ENCODE measurements at regions not wholly inside any gene's neighbourhood (a gene's known extent, or its start where the extent isn't known, plus 50 kb on each side); places are given as distances from the start of the nearest gene placed in this dataset.

DNA sequence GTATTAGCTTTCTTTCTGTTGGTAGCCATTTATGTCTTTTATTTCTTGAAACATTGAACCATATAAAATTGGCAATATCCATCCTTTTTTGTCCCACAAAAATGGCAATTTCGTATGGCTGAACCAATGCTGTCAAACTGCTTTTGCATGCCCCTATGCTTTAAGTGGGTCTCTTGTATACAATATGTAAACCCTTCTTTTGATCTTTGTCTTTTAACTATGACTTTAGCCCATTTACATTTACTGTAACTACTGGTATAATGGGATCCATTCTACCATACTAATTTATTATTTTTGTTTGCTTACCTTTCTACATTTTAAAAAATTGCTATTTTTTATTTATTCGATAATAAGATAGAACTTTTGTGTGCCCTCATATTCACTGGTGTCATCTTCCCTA lies 93.4 kb downstream of the TENT4A start:
- H3K4me1 ChIP-seq (ENCODE audit: control insufficient read depth in 3 of 3, insufficient read depth in 3 of 3, low read length in 3 of 3), result no peaks in the 10 kb centered on the region
- H3K27ac ChIP-seq (ENCODE audit: low read depth, low read length), result no peak overlapping the region
- no peaks in the 10 kb centered on the region for H3K36me3 ChIP-seq (ENCODE audit: control insufficient read depth in 3 of 3, insufficient read depth in 3 of 3, low read length in 3 of 3)
- no peak overlapping the region for H3K4me3 ChIP-seq (ENCODE audit: low read length in 3 of 3)
- peaks cover 0 to 2% (median 0%) of the 10 kb centered on the region in 3 donors for H3K9me3 ChIP-seq (ENCODE audit: control insufficient read depth in 3 of 3, low read length in 3 of 3)
- H3K27me3 ChIP-seq (ENCODE audit: control insufficient read depth in 3 of 3, insufficient read depth in 3 of 3, low read length in 3 of 3), result no peaks in the 10 kb centered on the region
- no peak overlapping the region for H3K9ac ChIP-seq (ENCODE audit: low read depth in 1 of 3, low read length in 3 of 3)

DNA sequence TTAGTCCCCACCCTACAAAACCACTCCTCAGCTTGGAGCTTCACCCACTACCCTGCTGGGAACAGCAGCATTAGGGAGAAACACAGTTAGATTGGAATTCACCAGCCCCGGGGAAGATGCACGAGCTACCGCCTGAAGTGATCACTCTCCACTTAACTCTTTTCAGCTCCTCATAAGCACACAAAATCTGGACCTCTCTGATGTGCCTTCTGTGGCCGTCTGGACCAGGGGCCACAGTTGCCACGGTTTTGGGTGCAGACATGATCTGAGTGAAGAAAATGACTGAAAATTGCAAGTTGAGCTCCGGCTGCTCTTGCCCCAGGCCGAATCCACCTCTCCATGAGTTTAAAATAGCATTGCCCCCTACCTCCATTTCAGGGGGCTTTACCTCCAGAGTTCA lies 95.2 kb downstream of the TENT4A start:
- no peaks in the 10 kb centered on the region for H3K27me3 ChIP-seq (ENCODE audit: control insufficient read depth in 3 of 3, insufficient read depth in 3 of 3, low read length in 3 of 3)
- H3K36me3 ChIP-seq (ENCODE audit: control insufficient read depth in 3 of 3, insufficient read depth in 3 of 3, low read length in 3 of 3), result no peaks in the 10 kb centered on the region
- H3K9me3 ChIP-seq (ENCODE audit: control insufficient read depth in 3 of 3, low read length in 3 of 3), result peaks cover 0 to 2% (median 0%) of the 10 kb centered on the region in 3 donors

DNA sequence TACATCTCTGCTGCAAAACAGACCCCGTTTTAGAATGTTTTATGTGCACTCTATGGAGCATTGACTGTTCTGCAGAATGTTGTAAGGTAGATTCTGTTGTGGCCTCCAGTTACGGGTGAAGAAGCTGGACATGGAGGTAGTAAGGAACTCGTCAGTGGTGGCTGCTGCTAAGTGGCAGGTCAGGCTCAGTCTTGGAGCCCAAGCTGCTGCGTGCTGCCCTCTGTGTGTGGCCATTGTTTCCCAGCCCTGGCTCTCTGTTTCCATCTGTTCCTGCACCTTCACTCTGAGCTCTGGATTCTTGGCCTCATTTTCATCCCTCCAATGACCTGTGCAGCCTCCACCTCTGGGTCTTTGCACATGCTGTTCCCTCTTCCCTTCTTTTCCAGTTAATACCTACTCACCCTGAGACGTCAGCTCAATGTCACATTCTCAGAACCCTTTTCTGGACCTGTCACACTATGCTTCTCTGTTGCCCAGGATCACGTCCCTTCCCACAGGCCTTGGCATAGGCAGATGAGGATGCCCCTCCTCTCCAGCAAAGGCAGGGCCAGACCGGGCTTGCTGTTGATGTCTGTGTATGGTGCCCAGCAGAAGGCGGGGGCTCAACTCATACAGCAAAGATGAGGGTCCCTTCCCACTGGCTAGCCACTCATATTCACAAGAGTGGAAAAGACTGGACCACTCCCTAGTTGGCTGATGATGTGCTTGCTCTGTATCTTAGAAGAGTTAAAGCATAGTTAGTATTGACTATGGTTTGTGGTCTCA lies 97.6 kb downstream of the TENT4A start:
- H3K27me3 ChIP-seq (ENCODE audit: control insufficient read depth in 3 of 3, insufficient read depth in 3 of 3, low read length in 3 of 3), result no peaks in the 10 kb centered on the region
- H3K4me1 ChIP-seq (ENCODE audit: control insufficient read depth in 3 of 3, insufficient read depth in 3 of 3, low read length in 3 of 3), result peaks cover 0 to 5% (median 3%) of the 10 kb centered on the region in 3 donors
- H3K9me3 ChIP-seq (ENCODE audit: control insufficient read depth in 3 of 3, low read length in 3 of 3), result peaks cover 0 to under 1% (median 0%) of the 10 kb centered on the region in 3 donors
- no peak overlapping the region for H3K27ac ChIP-seq (ENCODE audit: low read depth, low read length)
- H3K9ac ChIP-seq (ENCODE audit: low read depth in 1 of 3, low read length in 3 of 3), result no peak overlapping the region
- H3K4me3 ChIP-seq (ENCODE audit: low read length in 3 of 3), result no peak overlapping the region
- no peaks in the 10 kb centered on the region for H3K36me3 ChIP-seq (ENCODE audit: control insufficient read depth in 3 of 3, insufficient read depth in 3 of 3, low read length in 3 of 3)

More for the DNA sequence above, 95.2 kb downstream of the TENT4A start:
- Histone ChIP-seq H3K27ac (ENCODE audit: low read depth, low read length) (no peak overlapping the region), H3K9ac (ENCODE audit: low read depth in 1 of 3, low read length in 3 of 3) (no peak overlapping the region), H3K4me1 (ENCODE audit: control insufficient read depth in 3 of 3, insufficient read depth in 3 of 3, low read length in 3 of 3) (peaks cover 0 to 5% (median 3%) of the 10 kb centered on the region in 3 donors), H3K4me3 (ENCODE audit: low read length in 3 of 3) (no peak overlapping the region)

DNA sequence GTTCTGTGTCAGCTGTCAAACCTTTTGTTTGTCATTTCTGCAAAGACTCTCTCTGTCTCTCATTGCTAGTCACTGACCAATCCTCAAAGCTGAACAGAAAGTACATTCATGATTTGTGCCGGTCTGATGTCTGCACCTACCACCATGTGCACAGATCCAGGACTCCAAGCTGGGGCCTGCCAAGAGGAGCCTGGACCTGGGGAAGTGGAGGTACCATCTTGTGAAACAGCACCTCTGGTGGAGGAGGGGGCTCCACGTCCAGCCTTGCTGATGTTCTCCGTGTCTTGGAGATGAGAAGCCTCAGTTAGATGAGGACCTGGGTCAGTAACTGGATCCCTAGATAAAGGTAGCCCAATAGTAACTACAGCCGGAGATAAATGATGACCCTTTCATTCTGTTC lies 98.9 kb downstream of the TENT4A start:
- Histone ChIP-seq H3K9ac (ENCODE audit: low read depth in 1 of 3, low read length in 3 of 3) (no peak overlapping the region), H3K27me3 (ENCODE audit: control insufficient read depth in 3 of 3, insufficient read depth in 3 of 3, low read length in 3 of 3) (no peaks in the 10 kb centered on the region), H3K4me1 (ENCODE audit: control insufficient read depth in 3 of 3, insufficient read depth in 3 of 3, low read length in 3 of 3) (peaks cover 0 to 5% (median 3%) of the 10 kb centered on the region in 3 donors), H3K4me3 (ENCODE audit: low read length in 3 of 3) (no peak overlapping the region), H3K9me3 (ENCODE audit: control insufficient read depth in 3 of 3, low read length in 3 of 3) (no peaks in the 10 kb centered on the region), H3K27ac (ENCODE audit: low read depth, low read length) (no peak overlapping the region), H3K36me3 (ENCODE audit: control insufficient read depth in 3 of 3, insufficient read depth in 3 of 3, low read length in 3 of 3) (no peaks in the 10 kb centered on the region)

DNA sequence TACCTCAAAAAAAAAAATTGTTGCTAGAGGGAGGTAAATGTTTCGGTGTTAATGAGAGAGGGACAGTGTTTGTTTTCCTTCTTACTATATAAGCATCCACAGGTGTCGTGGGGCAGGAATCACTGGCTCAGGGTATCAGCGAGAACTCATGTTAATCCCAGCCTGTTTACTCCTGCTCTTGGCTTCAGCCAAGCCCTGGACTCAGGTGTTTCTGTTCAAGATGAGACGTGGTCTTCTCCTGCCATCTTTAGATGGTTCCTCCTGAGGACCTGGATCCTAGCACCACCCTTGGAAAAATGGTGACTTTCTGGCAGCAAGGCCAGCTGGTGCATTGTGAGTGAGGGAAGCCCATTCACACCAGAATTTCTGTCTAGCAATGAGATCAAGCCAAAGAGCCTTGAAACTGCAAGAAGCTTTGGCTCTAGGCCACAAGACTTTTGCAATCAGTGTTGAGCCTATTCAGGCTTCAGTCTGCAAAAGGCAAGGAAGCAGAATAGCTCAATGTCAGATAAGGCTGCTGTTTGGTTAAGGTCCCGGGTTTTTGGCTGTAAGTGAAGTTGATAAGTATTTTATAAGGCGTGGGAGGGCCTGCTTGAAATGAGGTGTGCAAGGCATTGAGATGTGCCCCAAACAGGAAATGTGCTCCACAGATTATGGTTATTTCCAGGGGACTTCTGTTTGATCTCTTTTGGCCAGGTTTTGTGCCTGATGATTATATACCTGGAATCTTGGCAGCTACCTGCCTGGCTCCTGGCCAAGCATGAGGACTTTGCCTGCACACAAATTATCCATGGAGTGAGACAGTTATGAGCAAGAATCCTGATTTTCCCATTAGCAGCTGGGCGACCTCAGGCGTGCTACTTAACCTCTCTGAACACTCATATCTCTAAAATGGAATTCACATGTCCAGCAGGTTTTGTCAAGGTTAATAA lies 99.8 kb downstream of the TENT4A start:
- H3K9me3 ChIP-seq (ENCODE audit: control insufficient read depth in 3 of 3, low read length in 3 of 3), result no peaks in the 10 kb centered on the region
- no peaks in the 10 kb centered on the region for H3K36me3 ChIP-seq (ENCODE audit: control insufficient read depth in 3 of 3, insufficient read depth in 3 of 3, low read length in 3 of 3)
- peaks cover 0 to 5% (median 3%) of the 10 kb centered on the region in 3 donors for H3K4me1 ChIP-seq (ENCODE audit: control insufficient read depth in 3 of 3, insufficient read depth in 3 of 3, low read length in 3 of 3)
- no peak overlapping the region for H3K4me3 ChIP-seq (ENCODE audit: low read length in 3 of 3)
- H3K9ac ChIP-seq (ENCODE audit: low read depth in 1 of 3, low read length in 3 of 3), result no peak overlapping the region
- H3K27ac ChIP-seq (ENCODE audit: low read depth, low read length), result no peak overlapping the region
- no peaks in the 10 kb centered on the region for H3K27me3 ChIP-seq (ENCODE audit: control insufficient read depth in 3 of 3, insufficient read depth in 3 of 3, low read length in 3 of 3)

DNA sequence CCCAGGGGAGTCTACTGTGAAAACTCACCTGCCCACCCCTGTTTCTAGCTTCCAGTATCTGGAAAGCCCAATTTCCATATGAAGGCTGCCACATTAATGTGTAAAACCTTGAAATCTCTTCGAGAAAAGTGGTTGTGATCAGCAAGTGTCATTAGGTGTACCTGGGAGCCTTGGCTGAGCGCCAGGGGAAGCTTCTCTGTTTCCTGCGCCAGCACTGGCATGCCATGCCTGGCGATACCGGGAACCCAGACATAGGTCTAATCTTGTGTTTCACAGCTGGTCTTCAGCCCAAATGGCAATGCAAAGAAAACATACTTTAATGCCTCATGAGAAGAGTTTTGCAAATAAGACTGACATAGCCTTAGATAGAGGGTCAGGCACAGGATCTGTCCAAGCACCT lies 101.6 kb downstream of the TENT4A start:
- Histone ChIP-seq H3K27me3 (ENCODE audit: control insufficient read depth in 3 of 3, insufficient read depth in 3 of 3, low read length in 3 of 3) (peaks cover 0 to 3% (median 2%) of the 10 kb centered on the region in 3 donors), H3K4me1 (ENCODE audit: control insufficient read depth in 3 of 3, insufficient read depth in 3 of 3, low read length in 3 of 3) (peaks cover 0 to 5% (median 3%) of the 10 kb centered on the region in 3 donors), H3K9ac (ENCODE audit: low read depth in 1 of 3, low read length in 3 of 3) (no peak overlapping the region), H3K27ac (ENCODE audit: low read depth, low read length) (no peak overlapping the region), H3K9me3 (ENCODE audit: control insufficient read depth in 3 of 3, low read length in 3 of 3) (no peaks in the 10 kb centered on the region), H3K4me3 (ENCODE audit: low read length in 3 of 3) (no peak overlapping the region), H3K36me3 (ENCODE audit: control insufficient read depth in 3 of 3, insufficient read depth in 3 of 3, low read length in 3 of 3) (no peaks in the 10 kb centered on the region)

DNA sequence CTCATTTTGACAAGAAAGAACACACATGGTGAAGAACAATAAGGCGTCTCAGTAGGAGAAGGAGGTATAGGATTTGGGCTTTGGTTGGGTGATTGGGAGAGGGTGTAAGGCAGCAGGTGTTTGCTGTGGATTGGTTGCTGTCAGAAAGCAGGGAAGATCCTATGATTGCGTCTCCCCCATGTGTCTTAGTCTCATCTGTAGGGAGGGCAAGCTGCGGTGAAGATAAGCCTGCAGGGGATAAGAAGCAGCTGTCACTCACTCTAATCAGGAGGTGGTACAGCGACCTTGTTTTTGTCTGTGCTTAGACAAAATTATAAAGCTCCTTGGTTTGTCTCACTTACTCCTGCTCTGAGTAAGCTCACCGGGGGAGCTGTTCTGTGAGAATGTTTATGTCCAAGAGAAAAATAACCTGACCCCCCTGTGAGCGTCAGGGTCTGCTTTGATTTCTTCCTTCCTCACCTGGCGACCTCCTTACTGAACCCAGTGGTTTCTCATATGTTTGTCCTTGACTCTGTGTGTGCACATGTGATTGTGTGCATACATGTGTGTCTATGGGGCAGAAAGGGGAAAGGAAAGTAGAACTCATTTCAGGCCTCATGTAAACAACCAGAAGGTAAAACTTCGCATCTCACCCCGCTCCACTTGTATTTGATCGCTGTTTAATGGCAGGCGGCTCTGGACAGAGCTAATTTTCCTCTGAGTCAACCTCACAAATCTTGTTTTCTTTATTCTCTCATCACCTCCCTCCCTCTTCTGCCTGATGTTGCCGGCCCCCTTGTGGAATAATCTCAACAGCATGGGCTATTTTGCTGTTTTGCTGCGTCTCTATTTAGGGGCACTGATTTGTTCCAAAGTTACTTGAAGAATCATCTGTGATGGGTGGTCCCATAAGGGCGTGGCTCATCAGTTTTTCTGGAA lies 105.6 kb downstream of the TENT4A start:
- Histone ChIP-seq H3K36me3 (ENCODE audit: control insufficient read depth in 3 of 3, insufficient read depth in 3 of 3, low read length in 3 of 3) (no peaks in the 10 kb centered on the region), H3K9me3 (ENCODE audit: control insufficient read depth in 3 of 3, low read length in 3 of 3) (peaks cover 3 to 9% (median 4%) of the 10 kb centered on the region in 3 donors), H3K27ac (ENCODE audit: low read depth, low read length) (no peak overlapping the region), H3K4me1 (ENCODE audit: control insufficient read depth in 3 of 3, insufficient read depth in 3 of 3, low read length in 3 of 3) (no peaks in the 10 kb centered on the region), H3K9ac (ENCODE audit: low read depth in 1 of 3, low read length in 3 of 3) (no peak overlapping the region), H3K27me3 (ENCODE audit: control insufficient read depth in 3 of 3, insufficient read depth in 3 of 3, low read length in 3 of 3) (peaks cover 0 to 3% (median 2%) of the 10 kb centered on the region in 3 donors), H3K4me3 (ENCODE audit: low read length in 3 of 3) (no peak overlapping the region)

DNA sequence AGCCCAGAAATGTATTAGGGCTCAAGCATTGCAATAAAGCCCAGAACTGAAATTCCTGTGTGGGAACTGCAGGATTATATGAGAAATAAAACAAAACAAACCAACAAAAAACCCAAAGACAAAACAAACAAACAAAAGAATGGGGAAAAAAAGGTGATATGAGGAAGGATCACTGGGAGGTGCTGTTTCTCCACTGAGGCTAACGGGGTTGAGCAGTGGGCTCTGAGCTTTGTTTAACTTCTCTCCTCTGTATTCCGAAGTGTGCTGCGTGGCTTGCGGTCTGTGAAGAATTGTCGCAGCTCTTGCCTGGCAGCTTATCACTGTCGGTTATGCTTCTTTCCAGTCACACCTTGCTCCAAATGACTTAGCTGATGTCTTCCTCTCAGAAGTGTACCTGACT lies 106.3 kb downstream of the TENT4A start:
- Histone ChIP-seq H3K36me3 (ENCODE audit: control insufficient read depth in 3 of 3, insufficient read depth in 3 of 3, low read length in 3 of 3) (no peaks in the 10 kb centered on the region), H3K4me3 (ENCODE audit: low read length in 3 of 3) (no peak overlapping the region), H3K4me1 (ENCODE audit: control insufficient read depth in 3 of 3, insufficient read depth in 3 of 3, low read length in 3 of 3) (no peaks in the 10 kb centered on the region), H3K9me3 (ENCODE audit: control insufficient read depth in 3 of 3, low read length in 3 of 3) (peaks cover 3 to 9% (median 4%) of the 10 kb centered on the region in 3 donors), H3K27ac (ENCODE audit: low read depth, low read length) (no peak overlapping the region), H3K9ac (ENCODE audit: low read depth in 1 of 3, low read length in 3 of 3) (no peak overlapping the region), H3K27me3 (ENCODE audit: control insufficient read depth in 3 of 3, insufficient read depth in 3 of 3, low read length in 3 of 3) (peaks cover 0 to 3% (median 2%) of the 10 kb centered on the region in 3 donors)

DNA sequence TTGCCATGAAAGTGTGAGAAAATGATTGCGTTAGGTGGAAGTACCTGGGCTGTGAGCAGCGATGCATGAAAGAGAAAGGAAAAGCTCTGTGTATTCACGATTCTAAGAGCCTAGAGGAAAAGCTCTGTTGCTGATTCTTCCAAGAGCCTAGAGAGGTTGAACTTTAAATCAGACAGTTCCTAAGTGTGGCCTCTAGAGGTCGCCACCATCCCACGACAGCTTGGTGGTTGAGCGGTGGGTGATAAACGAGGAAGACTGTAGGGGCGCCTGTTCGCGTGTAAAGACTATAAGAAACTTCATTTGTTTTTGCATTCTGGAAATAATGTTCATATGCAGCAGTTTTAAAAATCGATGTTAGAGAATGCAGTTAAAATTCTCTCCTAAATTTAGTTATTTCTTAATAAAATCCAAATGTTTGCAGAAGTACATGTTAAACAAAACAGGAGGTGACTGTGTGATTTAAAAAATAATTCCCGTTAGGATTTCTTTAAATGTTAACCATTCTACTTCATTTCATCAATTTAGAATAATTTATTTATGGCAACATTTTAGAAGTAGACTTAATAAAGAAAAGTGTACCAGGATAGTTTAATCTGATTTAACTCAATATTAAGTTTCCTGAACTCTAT lies 107.7 kb downstream of the TENT4A start:
- Histone ChIP-seq H3K9me3 (ENCODE audit: control insufficient read depth in 3 of 3, low read length in 3 of 3) (peaks cover 3 to 9% (median 4%) of the 10 kb centered on the region in 3 donors), H3K36me3 (ENCODE audit: control insufficient read depth in 3 of 3, insufficient read depth in 3 of 3, low read length in 3 of 3) (no peaks in the 10 kb centered on the region), H3K9ac (ENCODE audit: low read depth in 1 of 3, low read length in 3 of 3) (no peak overlapping the region), H3K4me3 (ENCODE audit: low read length in 3 of 3) (no peak overlapping the region), H3K27ac (ENCODE audit: low read depth, low read length) (no peak overlapping the region), H3K27me3 (ENCODE audit: control insufficient read depth in 3 of 3, insufficient read depth in 3 of 3, low read length in 3 of 3) (peaks cover 0 to 3% (median 2%) of the 10 kb centered on the region in 3 donors), H3K4me1 (ENCODE audit: control insufficient read depth in 3 of 3, insufficient read depth in 3 of 3, low read length in 3 of 3) (peaks cover 3% of the 10 kb centered on the region in 3 donors)

Measured in skeletal muscle tissue (tissue), 3 donors.